ENCODE measurements at regions not wholly inside any gene's neighbourhood (a gene's known extent, or its start where the extent isn't known, plus 50 kb on each side); places are given as distances from the start of the nearest gene placed in this dataset.
"Not testable (repeated sequence)": the region's sequence is repeated elsewhere in the genome, so short reads cannot be mapped to it uniquely, and the experiment has no call there.

DNA sequence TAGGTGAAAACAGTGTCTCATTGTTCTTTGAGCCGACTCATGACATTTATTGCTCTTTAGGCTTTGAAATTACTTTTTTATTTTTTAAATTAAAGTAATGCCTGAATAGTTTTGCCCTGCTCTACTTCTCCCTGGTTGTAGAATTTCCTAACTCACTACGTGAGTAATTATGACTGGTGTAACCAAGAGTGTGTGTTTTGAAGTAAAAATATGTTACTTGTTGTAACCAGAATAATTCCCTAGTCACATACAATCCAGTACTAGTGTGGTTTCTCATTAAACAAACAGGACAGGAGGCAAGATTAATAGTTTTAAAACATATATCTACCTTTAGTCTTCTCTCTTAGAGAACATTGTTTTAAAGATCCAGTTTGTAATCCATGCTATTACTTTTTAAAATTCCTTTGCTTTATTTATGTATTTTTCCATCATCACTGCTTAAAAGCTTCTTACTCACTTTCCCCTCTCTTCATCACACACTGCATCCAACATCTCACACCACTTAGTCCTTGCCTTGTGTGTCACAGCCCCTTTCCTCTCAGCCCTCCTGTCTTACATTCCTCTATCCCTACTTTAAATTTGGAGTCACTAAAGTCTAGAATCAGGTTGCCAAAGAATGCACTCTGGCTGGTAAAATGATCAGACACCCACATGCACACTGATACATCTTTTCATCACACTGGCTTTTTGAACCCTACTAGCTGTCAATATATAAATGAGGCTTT, 219.7 kb downstream of the WNT5A start:
- H3K27ac ChIP-seq, result no peak overlapping the region
- H3K4me3 ChIP-seq, result peak overlapping the region in 1 of 4 donors; percentile 14
- intact Hi-C loops (cut with DNase I), result no loop called here
- H3K36me3 ChIP-seq (replicated peaks in 1 of 2), result no peaks in the 10 kb centered on the region
- no peaks in the 10 kb centered on the region for H3K9me3 ChIP-seq (replicated peaks in 1 of 3)
- H3K27me3 ChIP-seq, result no peaks in the 10 kb centered on the region
- no peak for TF ChIP-seq POLR2A (IDR thresholded peaks at IDR 0.05)
- TF ChIP-seq, protein P1, sequence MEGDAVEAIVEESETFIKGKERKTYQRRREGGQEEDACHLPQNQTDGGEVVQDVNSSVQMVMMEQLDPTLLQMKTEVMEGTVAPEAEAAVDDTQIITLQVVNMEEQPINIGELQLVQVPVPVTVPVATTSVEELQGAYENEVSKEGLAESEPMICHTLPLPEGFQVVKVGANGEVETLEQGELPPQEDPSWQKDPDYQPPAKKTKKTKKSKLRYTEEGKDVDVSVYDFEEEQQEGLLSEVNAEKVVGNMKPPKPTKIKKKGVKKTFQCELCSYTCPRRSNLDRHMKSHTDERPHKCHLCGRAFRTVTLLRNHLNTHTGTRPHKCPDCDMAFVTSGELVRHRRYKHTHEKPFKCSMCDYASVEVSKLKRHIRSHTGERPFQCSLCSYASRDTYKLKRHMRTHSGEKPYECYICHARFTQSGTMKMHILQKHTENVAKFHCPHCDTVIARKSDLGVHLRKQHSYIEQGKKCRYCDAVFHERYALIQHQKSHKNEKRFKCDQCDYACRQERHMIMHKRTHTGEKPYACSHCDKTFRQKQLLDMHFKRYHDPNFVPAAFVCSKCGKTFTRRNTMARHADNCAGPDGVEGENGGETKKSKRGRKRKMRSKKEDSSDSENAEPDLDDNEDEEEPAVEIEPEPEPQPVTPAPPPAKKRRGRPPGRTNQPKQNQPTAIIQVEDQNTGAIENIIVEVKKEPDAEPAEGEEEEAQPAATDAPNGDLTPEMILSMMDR (IDR thresholded peaks at IDR 0.05), result no peak
- H3K4me1 ChIP-seq (replicated peaks in 1 of 2), result no peaks in the 10 kb centered on the region
- WGBS, 4 donors, result 73 to 90% (median 81%) methylated on average over 2 of the region's 2 CpGs
- DNase-seq, result no peak

DNA sequence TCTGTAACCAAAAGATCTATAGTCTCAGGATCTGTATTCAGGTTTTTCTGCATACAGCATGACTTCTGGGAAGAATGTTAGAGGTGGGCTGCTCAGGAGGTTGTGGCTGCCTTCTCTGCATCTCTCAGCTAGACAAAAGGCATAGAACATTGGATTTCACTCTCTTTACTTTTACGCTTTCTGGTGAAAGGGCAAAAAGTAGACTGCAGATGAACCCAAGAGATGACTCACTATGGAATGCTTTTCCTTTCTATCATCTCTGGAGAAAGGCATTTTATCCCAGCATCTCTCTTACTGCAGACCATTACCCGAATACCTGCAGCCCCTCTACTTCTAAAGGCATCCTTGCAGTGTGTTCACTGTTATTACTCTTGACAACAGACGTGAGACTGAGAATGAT, 222.2 kb downstream of the WNT5A start:
- Histone ChIP-seq H3K4me1 (replicated peaks in 1 of 2) (no peaks in the 10 kb centered on the region), H3K27ac (no peak overlapping the region), H3K27me3 (no peaks in the 10 kb centered on the region), H3K4me3 (no peak overlapping the region), H3K36me3 (replicated peaks in 1 of 2) (no peaks in the 10 kb centered on the region), H3K9me3 (replicated peaks in 1 of 3) (no peaks in the 10 kb centered on the region)
- intact Hi-C loops (cut with DNase I), result no loop called here
- WGBS, 4 donors, result 78 to 88% (median 82%) methylated on average over 3 of the region's 3 CpGs
- TF ChIP-seq, protein P1 (IDR thresholded peaks at IDR 0.05), result no peak
- no peak for TF ChIP-seq POLR2A (IDR thresholded peaks at IDR 0.05)
- DNase-seq, result no peak

DNA sequence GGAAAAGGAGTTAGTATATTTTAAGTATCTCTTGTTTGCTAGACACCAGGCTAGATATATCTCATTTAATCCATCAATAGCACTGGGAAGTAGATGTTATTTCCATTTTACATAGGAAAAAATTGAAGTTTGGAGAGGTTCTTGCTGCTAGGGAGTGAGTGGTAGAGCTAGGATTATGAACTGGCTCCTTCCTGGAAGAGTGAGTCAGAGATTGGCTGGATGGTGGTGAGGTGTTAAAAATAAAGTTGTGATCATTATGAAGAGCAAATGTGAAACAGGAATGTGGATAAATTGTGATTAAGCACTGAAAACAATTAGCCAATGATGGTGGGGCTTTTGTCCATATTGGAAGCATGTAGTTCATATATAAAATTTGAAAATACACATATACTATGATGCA, 234.2 kb downstream of the WNT5A start:
- intact Hi-C loops (cut with DNase I), result no loop called here
- no peak for DNase-seq
- H3K36me3 ChIP-seq (replicated peaks in 1 of 2), result no peaks in the 10 kb centered on the region
- peaks cover 0 to 2% of the 10 kb centered on the region in 2 donors for H3K4me1 ChIP-seq (replicated peaks in 1 of 2)
- TF ChIP-seq, protein P1 (IDR thresholded peaks at IDR 0.05), result no peak
- no peak for TF ChIP-seq POLR2A (IDR thresholded peaks at IDR 0.05)
- H3K4me3 ChIP-seq, result no peak overlapping the region
- H3K27me3 ChIP-seq, result no peaks in the 10 kb centered on the region
- no peaks in the 10 kb centered on the region for H3K9me3 ChIP-seq (replicated peaks in 1 of 3)
- H3K27ac ChIP-seq, result no peak overlapping the region

DNA sequence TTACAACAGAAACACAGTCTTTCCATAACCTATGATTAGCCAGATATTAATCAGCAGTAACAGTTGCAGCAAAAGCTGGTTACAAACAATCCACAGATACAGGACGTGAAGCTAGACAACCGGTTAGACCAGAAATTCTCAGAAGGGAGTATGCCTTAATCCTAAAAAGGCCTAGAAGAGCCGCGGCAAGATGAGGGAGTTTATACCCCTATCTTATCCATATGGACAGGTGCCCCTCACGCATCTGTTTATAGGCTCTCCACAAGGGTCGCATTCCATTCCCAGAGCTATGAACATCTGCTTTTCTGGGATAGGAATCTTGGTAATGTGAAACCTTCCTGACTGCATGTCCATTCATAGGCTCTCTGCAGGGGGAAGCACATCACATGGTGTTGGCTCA, 237.9 kb downstream of the WNT5A start:
- DNase-seq; H3K27ac ChIP-seq; H3K27me3 ChIP-seq; H3K9me3 ChIP-seq (replicated peaks in 1 of 3); intact Hi-C loops (cut with DNase I); H3K36me3 ChIP-seq (replicated peaks in 1 of 2); H3K4me1 ChIP-seq (replicated peaks in 1 of 2); H3K4me3 ChIP-seq: not testable (repeated sequence)
- 88 to 93% (median 89%) methylated on average over 6 of the region's 6 CpGs for WGBS, 4 donors

DNA sequence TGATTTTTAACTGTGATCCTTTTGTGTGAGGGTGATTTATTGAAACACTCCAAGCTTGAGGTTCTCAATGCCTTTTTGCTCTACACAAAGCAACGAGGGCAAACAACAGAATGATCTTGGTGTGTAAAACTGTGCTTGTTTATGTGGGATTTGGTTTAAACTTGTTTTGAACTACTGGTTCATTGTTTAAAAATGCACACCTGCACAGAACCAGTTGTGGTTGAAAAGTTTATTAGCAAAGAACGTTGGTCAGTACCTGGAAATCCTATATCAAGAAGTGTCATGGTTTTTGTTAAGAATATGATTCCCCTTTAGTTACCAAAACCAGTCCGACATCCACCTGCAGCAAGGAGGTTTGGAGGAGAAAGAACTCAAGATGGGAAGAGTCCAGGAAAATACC, 239.4 kb downstream of the WNT5A start:
- Histone ChIP-seq H3K27me3 (no peaks in the 10 kb centered on the region), H3K4me1 (replicated peaks in 1 of 2) (no peaks in the 10 kb centered on the region), H3K9me3 (replicated peaks in 1 of 3) (no peaks in the 10 kb centered on the region), H3K27ac (no peak overlapping the region), H3K4me3 (no peak overlapping the region), H3K36me3 (replicated peaks in 1 of 2) (no peaks in the 10 kb centered on the region)
- DNase-seq, result no peak
- TF ChIP-seq, protein P1 (IDR thresholded peaks at IDR 0.05), result no peak
- 50 to 60% (median 54%) methylated on average over 3 of the region's 3 CpGs for WGBS, 4 donors
- intact Hi-C loops (cut with DNase I), result no loop called here
